ENCODE measurements at regions not wholly inside any gene's neighbourhood (a gene's known extent, or its start where the extent isn't known, plus 50 kb on each side); places are given as distances from the start of the nearest gene placed in this dataset.
"Not testable (repeated sequence)": the region's sequence is repeated elsewhere in the genome, so short reads cannot be mapped to it uniquely, and the experiment has no call there.

GRCh38 chr13:80900561-80900960, 559.6 kb upstream of the SPRY2 start:
- no peak for DNase-seq

GRCh38 chr13:80897641-80898040, 556.7 kb upstream of the SPRY2 start:
- not testable (repeated sequence) for DNase-seq

GRCh38 chr13:80894917-80895316, 554.0 kb upstream of the SPRY2 start:
- no peak for DNase-seq

GRCh38 chr13:80889829-80890228, 548.9 kb upstream of the SPRY2 start:
- no peak for DNase-seq

- DNase-seq = no peak
These were observed 547.5 kb upstream of the SPRY2 start for GRCh38 chr13:80888390-80888789.

- no peak for DNase-seq
These were observed 543.3 kb upstream of the SPRY2 start for GRCh38 chr13:80884056-80884785.

- DNase-seq = no peak
These were observed 542.6 kb upstream of the SPRY2 start for GRCh38 chr13:80883545-80883944.

GRCh38 chr13:80881942-80882445, 541.1 kb upstream of the SPRY2 start:
- DNase-seq = no peak

GRCh38 chr13:80881495-80881894, 540.6 kb upstream of the SPRY2 start:
- DNase-seq = no peak

- DNase-seq = no peak
These were observed 540.1 kb upstream of the SPRY2 start for GRCh38 chr13:80881034-80881433.

- DNase-seq = no peak
These were observed 537.0 kb upstream of the SPRY2 start for GRCh38 chr13:80877944-80878241.

- no peak for DNase-seq
These were observed 536.5 kb upstream of the SPRY2 start for GRCh38 chr13:80877209-80877943.

GRCh38 chr13:80873589-80873988, 532.7 kb upstream of the SPRY2 start:
- no peak for DNase-seq

GRCh38 chr13:80871971-80872370, 531.0 kb upstream of the SPRY2 start:
- not testable (repeated sequence) for DNase-seq

GRCh38 chr13:80871481-80871880, 530.6 kb upstream of the SPRY2 start:
- DNase-seq = no peak

GRCh38 chr13:80870186-80870585, 529.3 kb upstream of the SPRY2 start:
- DNase-seq = no peak

GRCh38 chr13:80866921-80867320, 526.0 kb upstream of the SPRY2 start:
- DNase-seq = no peak

- no peak for DNase-seq
These were observed 524.4 kb upstream of the SPRY2 start for GRCh38 chr13:80865329-80865728.

GRCh38 chr13:80862456-80862855, 521.5 kb upstream of the SPRY2 start:
- no peak for DNase-seq

- DNase-seq = no peak
These were observed 519.9 kb upstream of the SPRY2 start for GRCh38 chr13:80860845-80861244.

- DNase-seq = no peak
These were observed 517.2 kb upstream of the SPRY2 start for GRCh38 chr13:80858131-80858530.

- DNase-seq = no peak
These were observed 516.4 kb upstream of the SPRY2 start for GRCh38 chr13:80857321-80857720.

GRCh38 chr13:80850771-80851170, 509.8 kb upstream of the SPRY2 start:
- DNase-seq = no peak

- DNase-seq = no peak
These were observed 503.2 kb upstream of the SPRY2 start for GRCh38 chr13:80844164-80844563.

GRCh38 chr13:80841414-80841813, 500.5 kb upstream of the SPRY2 start:
- DNase-seq = no peak

Data from CD4-positive, alpha-beta T cell treated with Interleukin-17A for 4 hours (primary cell).